HG03378 (cell line): ENCODE measurements at regions not wholly inside any gene's neighbourhood (a gene's known extent, or its start where the extent isn't known, plus 50 kb on each side); places are given as distances from the start of the nearest gene placed in this dataset.
"Not testable (repeated sequence)": the region's sequence is repeated elsewhere in the genome, so short reads cannot be mapped to it uniquely, and the experiment has no call there.

Source experiments
- ATAC-seq: cut with Tn5 transposase; IDR thresholded peaks from one replicate; pipeline ENCODE4 v1.9.1; 2021; ENCODE audit warnings: mild to moderate bottlenecking, moderate library complexity; ENCODE audit not compliant: unreplicated experiment

DNA sequence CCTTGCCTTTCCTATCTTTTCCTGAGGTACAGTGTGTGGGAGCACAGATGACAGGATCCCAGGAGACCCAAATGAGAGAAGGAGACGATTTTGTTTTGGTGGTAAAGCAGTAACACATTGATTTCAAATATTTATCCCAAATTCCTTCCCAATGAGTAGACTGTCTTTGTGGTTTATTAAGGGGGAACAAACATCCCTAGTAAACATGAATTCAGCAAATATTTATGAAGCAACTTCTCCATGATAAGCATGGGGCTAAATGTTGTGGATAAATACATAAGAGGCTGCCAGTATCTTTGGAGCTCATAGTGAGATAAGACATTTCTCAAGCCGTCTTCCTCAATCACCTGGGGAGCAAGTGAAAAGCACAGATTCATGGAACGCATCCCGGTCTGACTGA lies 460.8 kb upstream of the CFAP20DC start:
- ATAC-seq = no peak

DNA sequence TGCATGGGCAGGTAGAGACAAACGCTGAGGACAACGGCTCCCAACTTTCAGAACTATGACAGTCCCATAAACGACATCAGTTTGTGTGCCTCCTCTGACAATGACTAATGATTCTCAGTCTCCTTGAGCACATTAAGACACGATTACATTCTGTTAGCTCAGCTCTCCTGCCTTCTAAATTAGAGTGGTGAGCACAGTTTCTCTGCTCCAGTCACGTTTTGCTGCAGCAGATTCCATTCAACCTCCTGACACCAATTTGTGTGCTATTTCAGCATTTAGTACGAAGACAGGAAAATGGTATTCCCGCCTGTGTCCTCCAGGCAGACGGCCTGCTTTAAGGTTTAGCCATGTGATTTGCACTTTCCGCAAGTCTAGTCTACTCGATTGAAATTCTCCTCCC lies 458.4 kb upstream of the CFAP20DC start:
- no peak for ATAC-seq

- no peak for ATAC-seq
Measured at GRCh38 chr3:59506191-59506590, 456.4 kb upstream of the CFAP20DC start.

DNA sequence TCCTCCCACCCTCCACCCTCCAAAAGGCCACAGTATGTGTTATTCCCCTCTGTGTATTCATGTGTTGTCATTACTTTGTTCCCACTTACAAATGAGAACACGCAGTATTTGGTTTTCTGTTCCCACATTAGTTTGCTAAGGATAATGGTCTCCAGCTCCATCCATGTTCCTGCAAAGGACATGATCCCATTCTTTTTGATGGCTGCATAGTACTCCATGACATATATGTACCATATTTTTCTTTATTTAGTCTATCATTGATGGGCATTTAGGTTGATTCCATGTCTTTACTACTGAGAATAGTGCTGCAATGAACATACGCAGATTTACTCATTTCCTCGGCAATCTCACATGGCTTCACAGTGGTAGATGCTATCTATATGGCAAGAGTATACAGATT lies 453.6 kb upstream of the CFAP20DC start:
- no peak for ATAC-seq

DNA sequence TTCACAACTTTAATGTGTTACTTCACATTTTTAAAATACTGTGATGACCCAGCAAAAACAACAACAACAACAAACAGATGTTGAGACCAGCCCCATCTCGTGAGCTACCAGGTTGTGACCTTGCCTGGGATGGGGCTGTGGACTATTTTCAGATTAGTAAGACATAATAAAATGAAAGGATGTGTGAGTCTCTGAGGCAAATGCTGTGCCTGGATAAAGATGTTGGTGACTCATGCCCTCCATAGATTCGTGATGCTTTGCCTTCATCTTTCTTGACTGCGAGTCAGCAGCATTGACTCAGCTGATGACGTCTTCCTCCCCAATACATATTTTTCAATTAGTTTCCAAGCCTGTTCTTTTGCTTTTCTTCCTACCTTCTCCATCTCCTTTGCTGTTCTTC lies 453.0 kb upstream of the CFAP20DC start:
- no peak for ATAC-seq

GRCh38 chr3:59499954-59500353 lies 450.1 kb upstream of the CFAP20DC start:
- no peak for ATAC-seq

DNA sequence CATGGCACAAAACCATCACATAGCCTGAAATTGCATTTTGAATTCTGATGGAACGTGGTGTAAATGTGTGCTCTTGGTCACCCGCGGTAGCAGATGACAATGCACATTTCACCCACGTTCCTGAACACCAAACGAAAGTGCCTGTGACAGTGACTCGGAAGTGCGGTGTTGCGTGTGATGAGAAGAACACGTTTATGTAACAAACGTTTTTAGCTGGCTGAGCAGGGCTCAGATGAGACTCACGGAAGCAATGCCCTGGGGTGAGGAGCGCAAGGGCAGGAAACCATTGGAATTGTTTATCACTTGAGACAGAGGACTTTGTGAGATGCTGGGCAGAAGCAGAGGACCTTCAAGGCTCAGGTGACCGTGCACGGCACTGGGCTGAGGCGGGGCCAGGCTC lies 449.2 kb upstream of the CFAP20DC start:
- ATAC-seq = no peak

DNA sequence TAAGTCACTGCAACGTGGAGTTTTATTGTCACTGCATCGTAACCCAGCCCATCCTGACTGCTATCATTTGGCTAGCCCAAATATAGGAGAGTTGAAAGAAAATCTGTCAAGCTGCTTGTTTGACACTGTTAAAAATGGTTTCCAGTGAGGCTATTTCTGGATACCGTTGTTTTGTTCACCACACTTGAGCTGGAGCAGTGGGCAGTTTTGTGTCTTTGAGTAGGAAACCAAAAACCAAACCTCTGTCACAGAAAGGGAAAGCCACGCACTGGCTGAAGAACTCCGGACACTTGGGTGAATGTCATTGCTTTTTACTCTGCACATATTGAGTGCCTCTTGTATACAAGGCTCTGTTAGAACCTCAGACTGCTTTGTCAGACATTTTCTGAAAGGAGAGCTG lies 446.4 kb upstream of the CFAP20DC start:
- ATAC-seq = no peak

DNA sequence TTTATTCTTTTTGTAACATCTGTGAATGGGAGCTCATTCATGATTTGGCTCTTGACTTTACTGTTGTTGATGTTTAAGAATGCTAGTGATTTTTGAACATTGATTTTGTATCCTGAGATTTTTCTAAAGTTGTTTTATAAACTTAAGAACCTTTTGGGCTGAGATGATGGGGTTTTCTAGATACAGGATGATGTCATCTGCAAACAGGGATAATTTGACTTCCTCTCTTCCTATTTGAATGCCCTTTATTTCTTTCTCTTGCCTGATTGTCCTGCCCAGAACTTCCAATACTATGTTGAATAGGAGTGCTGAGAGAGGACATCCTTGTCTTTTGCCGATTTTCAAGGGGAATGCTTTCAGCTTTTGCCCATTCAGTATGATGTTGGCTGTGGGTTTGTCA lies 445.1 kb upstream of the CFAP20DC start:
- not testable (repeated sequence) for ATAC-seq

- ATAC-seq = no peak
Measured at GRCh38 chr3:59486520-59486919, 436.7 kb upstream of the CFAP20DC start.

DNA sequence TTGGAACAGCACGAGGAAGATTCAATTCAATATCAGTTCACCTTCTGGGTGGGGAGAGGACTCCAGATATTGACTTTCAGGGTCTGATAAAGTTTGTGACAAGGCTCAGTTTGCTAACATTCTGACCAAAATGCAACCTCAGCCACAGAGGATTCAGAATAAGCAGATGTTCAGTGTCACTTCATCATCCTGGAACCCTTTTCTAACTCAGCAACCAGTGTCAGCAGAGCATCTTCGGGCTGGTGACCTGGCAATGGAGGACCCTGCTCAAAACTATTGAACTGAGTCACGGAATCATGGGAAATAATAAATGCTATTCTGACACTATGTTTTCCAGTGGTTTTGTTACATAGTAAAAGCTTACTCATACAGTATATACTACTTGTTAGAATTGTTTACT lies 433.4 kb upstream of the CFAP20DC start:
- no peak for ATAC-seq

DNA sequence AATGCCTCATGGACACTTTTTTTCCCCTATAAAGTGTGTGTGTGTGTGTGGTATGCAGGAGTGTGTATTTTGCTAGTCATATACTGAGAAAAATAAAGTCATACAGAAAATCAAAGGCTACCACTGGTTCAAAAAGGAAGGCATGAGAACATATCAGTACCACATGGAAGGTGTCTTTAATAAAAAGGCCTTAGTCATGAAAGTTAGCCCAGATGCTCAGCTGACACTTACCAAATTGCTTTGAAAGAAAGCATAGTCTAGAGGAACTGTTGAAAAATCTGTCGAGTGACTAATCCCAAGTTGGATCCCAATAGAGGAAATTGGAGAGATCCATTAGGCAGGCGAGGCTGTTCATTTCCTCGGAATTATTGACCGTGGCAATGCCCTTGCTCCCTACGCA lies 432.9 kb upstream of the CFAP20DC start:
- ATAC-seq = no peak

- ATAC-seq = no peak
Measured at GRCh38 chr3:59481776-59482400, 432.1 kb upstream of the CFAP20DC start.

- peak; percentile 72 for ATAC-seq
Measured at GRCh38 chr3:59480486-59480995, 430.7 kb upstream of the CFAP20DC start.

DNA sequence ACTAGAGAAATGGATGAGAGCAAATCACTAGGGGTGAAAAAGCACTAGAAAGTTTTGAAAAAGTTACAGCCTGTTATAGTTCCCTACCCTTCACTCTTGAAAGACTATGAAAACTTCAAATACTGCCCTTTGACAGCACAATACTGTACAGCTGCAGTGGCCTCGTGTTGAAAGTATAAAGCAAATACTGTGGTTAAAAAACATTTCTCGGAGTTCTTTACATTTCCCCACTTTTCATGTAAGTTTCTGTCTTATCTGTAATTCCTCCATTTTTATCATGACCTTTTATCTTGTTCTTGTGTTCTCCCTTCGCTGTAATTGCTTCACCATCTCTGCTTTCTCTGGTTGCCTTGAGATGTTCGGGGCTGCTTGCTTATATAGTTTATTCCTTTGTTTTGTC lies 423.8 kb upstream of the CFAP20DC start:
- no peak for ATAC-seq

GRCh38 chr3:59472541-59472940 lies 422.7 kb upstream of the CFAP20DC start:
- no peak for ATAC-seq

DNA sequence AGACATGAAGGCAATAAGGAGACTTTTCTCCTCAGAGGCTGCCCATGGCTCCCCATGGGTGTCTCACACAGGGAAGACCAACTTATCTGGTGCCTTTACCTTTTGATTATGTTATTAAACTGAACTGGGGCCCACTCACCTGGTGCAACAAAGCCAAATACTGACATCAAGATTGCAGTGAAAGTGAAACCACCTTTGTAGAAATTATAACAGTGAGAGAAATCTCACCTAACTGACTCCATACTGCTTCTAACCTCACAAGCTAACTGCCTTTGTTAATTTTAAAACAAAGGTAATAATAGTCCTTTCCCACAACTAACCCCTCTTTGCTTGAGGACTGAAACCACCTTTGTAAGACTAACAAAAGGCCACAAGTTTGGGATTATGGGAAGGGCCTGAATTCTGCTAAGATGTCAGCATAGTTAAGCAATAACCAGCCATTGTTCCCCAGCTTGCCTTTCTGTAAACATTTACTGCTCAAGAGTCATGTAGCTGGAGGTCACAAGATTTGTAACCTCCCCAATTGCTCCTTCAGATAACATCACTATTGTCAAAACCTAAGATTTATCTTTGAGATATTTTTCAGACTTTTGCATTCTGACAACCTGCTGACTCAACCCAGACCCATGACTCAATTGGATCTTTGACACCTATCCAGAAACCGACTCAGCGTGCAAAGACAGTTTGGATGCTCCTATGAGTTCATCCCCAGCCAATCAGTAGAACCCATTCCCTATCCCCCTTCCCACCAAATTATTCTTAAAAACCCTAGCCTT lies 420.3 kb upstream of the CFAP20DC start:
- ATAC-seq = no peak

- ATAC-seq = no peak
Measured at GRCh38 chr3:59467476-59467875, 417.7 kb upstream of the CFAP20DC start.

- no peak for ATAC-seq
Measured at GRCh38 chr3:59464187-59464586, 414.4 kb upstream of the CFAP20DC start.

DNA sequence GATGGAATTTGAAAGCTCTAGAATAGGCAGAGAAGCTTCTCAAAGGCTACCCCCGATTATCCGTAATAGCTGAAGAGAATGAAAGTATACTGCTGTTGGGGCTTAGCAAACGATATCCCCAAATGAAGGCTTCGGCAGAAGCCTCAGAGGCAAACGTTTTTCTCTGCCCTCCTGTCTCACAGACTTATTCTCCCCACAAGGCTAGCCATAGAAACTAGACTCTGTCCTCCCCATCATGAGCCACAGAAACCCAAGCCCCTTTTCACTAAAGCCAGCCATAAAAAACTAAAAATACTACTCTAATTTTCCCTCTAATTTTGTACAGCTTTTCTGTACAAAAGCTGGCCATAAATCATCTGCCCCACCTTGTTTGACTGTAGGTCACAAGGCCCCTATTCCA lies 413.4 kb upstream of the CFAP20DC start:
- ATAC-seq = no peak

- ATAC-seq = no peak
Measured at GRCh38 chr3:59460068-59460467, 410.2 kb upstream of the CFAP20DC start.

GRCh38 chr3:59456852-59457485 lies 407.1 kb upstream of the CFAP20DC start:
- ATAC-seq = peak; percentile 97
